ENCODE measurements at regions not wholly inside any gene's neighbourhood (a gene's known extent, or its start where the extent isn't known, plus 50 kb on each side); places are given as distances from the start of the nearest gene placed in this dataset.

DNA sequence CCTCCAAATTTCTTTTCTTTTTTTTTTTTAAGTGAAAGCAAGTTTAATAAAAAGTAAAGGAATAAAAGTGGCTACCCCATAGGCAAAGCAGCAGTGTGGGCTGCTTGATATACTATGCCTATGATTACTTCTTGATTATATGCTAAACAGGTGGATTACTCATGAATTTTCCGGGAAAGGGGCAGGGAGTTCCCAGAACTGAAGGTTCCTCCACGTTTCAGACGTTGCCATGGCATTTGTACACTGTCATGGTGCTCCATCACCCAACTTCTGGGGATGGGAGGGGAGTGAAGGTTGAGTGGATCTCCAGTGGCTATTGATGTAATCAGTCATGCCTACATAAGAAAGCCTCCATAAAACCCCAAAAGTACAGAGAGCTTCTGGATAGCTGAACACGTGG, 176.2 kb downstream of the CYP26B1 start:
- Histone ChIP-seq H3K27ac (no peak overlapping the region), H3K4me3 (replicated peaks in 1 of 3) (no peak overlapping the region), H3K4me1 (no peaks in the 10 kb centered on the region), H3K9me3 (no peaks in the 10 kb centered on the region), H3K36me3 (no peaks in the 10 kb centered on the region), H3K27me3 (no peaks in the 10 kb centered on the region)
- no peak for DNase-seq
- WGBS, 2 donors: 60 to 68% methylated on average over 4 of the region's 4 CpGs
- intact Hi-C loops (cut with DNase I): no loop called here
- TF ChIP-seq CTCF (IDR thresholded peaks at IDR 0.05) (no peak), POLR2A (IDR thresholded peaks at IDR 0.05) (no peak)

GRCh38 chr2:71965530-71965929, 182.1 kb downstream of the CYP26B1 start:
- DNase-seq: no peak
- Histone ChIP-seq H3K36me3 (no peaks in the 10 kb centered on the region), H3K9me3 (no peaks in the 10 kb centered on the region), H3K4me3 (replicated peaks in 1 of 3) (no peak overlapping the region), H3K27ac (no peak overlapping the region), H3K27me3 (no peaks in the 10 kb centered on the region), H3K4me1 (no peaks in the 10 kb centered on the region)
- intact Hi-C loops (cut with DNase I): no loop called here
- WGBS, 2 donors: 67 to 72% methylated on average over 1 of the region's 1 CpG
- TF ChIP-seq POLR2A (IDR thresholded peaks at IDR 0.05): no peak
- TF ChIP-seq CTCF (IDR thresholded peaks at IDR 0.05): no peak

- Histone ChIP-seq H3K27me3 (no peaks in the 10 kb centered on the region), H3K9me3 (no peaks in the 10 kb centered on the region), H3K4me1 (no peaks in the 10 kb centered on the region), H3K4me3 (replicated peaks in 1 of 3) (no peak overlapping the region), H3K36me3 (no peaks in the 10 kb centered on the region), H3K27ac (no peak overlapping the region)
- intact Hi-C loops (cut with DNase I): no loop called here
- DNase-seq: no peak
- no peak for TF ChIP-seq POLR2A (IDR thresholded peaks at IDR 0.05)
- no peak for TF ChIP-seq CTCF (IDR thresholded peaks at IDR 0.05)
- WGBS, 2 donors: 37 to 55% methylated on average over 10 of the region's 10 CpGs
Observed at GRCh38 chr2:71962911-71963694, 184.6 kb downstream of the CYP26B1 start.

- no peak for DNase-seq
- no peaks in the 10 kb centered on the region for H3K9me3 ChIP-seq
- H3K4me1 ChIP-seq: no peaks in the 10 kb centered on the region
- H3K36me3 ChIP-seq: no peaks in the 10 kb centered on the region
- no peak overlapping the region for H3K4me3 ChIP-seq (replicated peaks in 1 of 3)
- H3K27ac ChIP-seq: no peak overlapping the region
- 91 to 93% methylated on average over 3 of the region's 3 CpGs for WGBS, 2 donors
- TF ChIP-seq CTCF (IDR thresholded peaks at IDR 0.05) (no peak), POLR2A (IDR thresholded peaks at IDR 0.05) (no peak)
- no peaks in the 10 kb centered on the region for H3K27me3 ChIP-seq
- intact Hi-C loops (cut with DNase I): no loop called here
Observed at GRCh38 chr2:71962350-71962749, 185.3 kb downstream of the CYP26B1 start.

GRCh38 chr2:71961289-71962027, 186.2 kb downstream of the CYP26B1 start:
- TF ChIP-seq CTCF (IDR thresholded peaks at IDR 0.05): no peak
- no peak for TF ChIP-seq POLR2A (IDR thresholded peaks at IDR 0.05)
- Histone ChIP-seq H3K4me3 (replicated peaks in 1 of 3) (no peak overlapping the region), H3K9me3 (no peaks in the 10 kb centered on the region), H3K36me3 (no peaks in the 10 kb centered on the region), H3K27me3 (no peaks in the 10 kb centered on the region), H3K27ac (no peak overlapping the region), H3K4me1 (no peaks in the 10 kb centered on the region)
- DNase-seq: no peak
- intact Hi-C loops (cut with DNase I): no loop called here
- WGBS, 2 donors: 66 to 80% methylated on average over 5 of the region's 5 CpGs
